Activated CD4-positive, alpha-beta T cell treated with anti-CD3 and anti-CD28 coated beads, Interleukin-10, Interleukin-2, amounts not matched to agents 100 ng/mL and 50 ng/mL, durations not matched to agents 16 hours and 8 hours (primary cell): ENCODE measurements at regions not wholly inside any gene's neighbourhood (a gene's known extent, or its start where the extent isn't known, plus 50 kb on each side); places are given as distances from the start of the nearest gene placed in this dataset.

Experiments used
- DNase-seq: peaks from one replicate; pipeline ENCODE4 v3.0.0-alpha.2; 2020

- DNase-seq, result no peak
Observed at GRCh38 chr2:181152226-181152625, 171.8 kb downstream of the UBE2E3 start.

- no peak for DNase-seq
Observed at GRCh38 chr2:181152701-181153100, 172.3 kb downstream of the UBE2E3 start.

GRCh38 chr2:181153886-181154285 is 173.5 kb downstream of the UBE2E3 start:
- DNase-seq, result no peak

GRCh38 chr2:181157326-181157725 is 176.9 kb downstream of the UBE2E3 start:
- DNase-seq, result no peak

GRCh38 chr2:181158427-181158826 is 178.0 kb downstream of the UBE2E3 start:
- DNase-seq, result no peak

GRCh38 chr2:181161615-181162014 is 181.2 kb downstream of the UBE2E3 start:
- DNase-seq, result no peak

- DNase-seq, result no peak
Observed at GRCh38 chr2:181163139-181163538, 182.7 kb downstream of the UBE2E3 start.

- no peak for DNase-seq
Observed at GRCh38 chr2:181163691-181164090, 183.3 kb downstream of the UBE2E3 start.

- no peak for DNase-seq
Observed at GRCh38 chr2:181164699-181165098, 184.3 kb downstream of the UBE2E3 start.

- no peak for DNase-seq
Observed at GRCh38 chr2:181165199-181165868, 184.9 kb downstream of the UBE2E3 start.

GRCh38 chr2:181169503-181169902 is 189.1 kb downstream of the UBE2E3 start:
- no peak for DNase-seq

- DNase-seq, result no peak
Observed at GRCh38 chr2:181170256-181170655, 189.9 kb downstream of the UBE2E3 start.

GRCh38 chr2:181172676-181173075 is 192.3 kb downstream of the UBE2E3 start:
- DNase-seq, result no peak

- no peak for DNase-seq
Observed at GRCh38 chr2:181174611-181175580, 194.5 kb downstream of the UBE2E3 start.

GRCh38 chr2:181176540-181176939 is 196.1 kb downstream of the UBE2E3 start:
- DNase-seq, result no peak

- no peak for DNase-seq
Observed at GRCh38 chr2:181177376-181177775, 197.0 kb downstream of the UBE2E3 start.

GRCh38 chr2:181178130-181178529 is 197.7 kb downstream of the UBE2E3 start:
- peak; percentile 27 for DNase-seq

GRCh38 chr2:181178823-181179412 is 198.5 kb downstream of the UBE2E3 start:
- peak; percentile 31 for DNase-seq

GRCh38 chr2:181183878-181184542 is 203.6 kb downstream of the UBE2E3 start:
- no peak for DNase-seq

- no peak for DNase-seq
Observed at GRCh38 chr2:181185421-181185820, 205.0 kb downstream of the UBE2E3 start.

- no peak for DNase-seq
Observed at GRCh38 chr2:181185948-181186347, 205.5 kb downstream of the UBE2E3 start.

- DNase-seq, result no peak
Observed at GRCh38 chr2:181188605-181189004, 208.2 kb downstream of the UBE2E3 start.

GRCh38 chr2:181189951-181190350 is 209.5 kb downstream of the UBE2E3 start:
- no peak for DNase-seq
